C1 segment of cervical spinal cord (tissue), 14 donors: ENCODE measurements at regions not wholly inside any gene's neighbourhood (a gene's known extent, or its start where the extent isn't known, plus 50 kb on each side); places are given as distances from the start of the nearest gene placed in this dataset.
"Not testable (repeated sequence)": the region's sequence is repeated elsewhere in the genome, so short reads cannot be mapped to it uniquely, and the experiment has no call there.

Experiments used
- DNase-seq, 14 donors: peaks; one replicate each; lab custom pipeline; 2025; lab: John Stamatoyannopoulos, UW

DNA sequence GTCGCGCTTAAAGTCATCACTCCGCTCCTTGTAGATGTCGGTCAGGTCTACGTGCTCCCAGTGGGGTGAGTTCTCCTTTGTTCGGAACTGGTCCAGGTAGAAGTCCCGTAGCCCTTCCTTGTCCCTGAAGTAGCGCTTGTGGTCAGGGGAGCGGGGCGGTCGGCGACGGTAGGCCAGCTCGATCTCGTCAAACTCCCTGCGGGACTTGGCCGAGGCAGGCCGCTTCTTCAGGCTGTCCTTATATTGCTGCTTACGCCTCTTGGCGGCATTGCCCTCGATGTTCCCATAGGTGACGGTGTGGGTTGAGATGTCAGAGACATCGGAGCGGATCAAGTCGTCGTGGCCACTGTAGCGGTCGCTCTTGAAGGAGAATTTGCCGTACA, 367.2 kb downstream of the EMP1 start:
- DNase-seq, result no peak

DNA sequence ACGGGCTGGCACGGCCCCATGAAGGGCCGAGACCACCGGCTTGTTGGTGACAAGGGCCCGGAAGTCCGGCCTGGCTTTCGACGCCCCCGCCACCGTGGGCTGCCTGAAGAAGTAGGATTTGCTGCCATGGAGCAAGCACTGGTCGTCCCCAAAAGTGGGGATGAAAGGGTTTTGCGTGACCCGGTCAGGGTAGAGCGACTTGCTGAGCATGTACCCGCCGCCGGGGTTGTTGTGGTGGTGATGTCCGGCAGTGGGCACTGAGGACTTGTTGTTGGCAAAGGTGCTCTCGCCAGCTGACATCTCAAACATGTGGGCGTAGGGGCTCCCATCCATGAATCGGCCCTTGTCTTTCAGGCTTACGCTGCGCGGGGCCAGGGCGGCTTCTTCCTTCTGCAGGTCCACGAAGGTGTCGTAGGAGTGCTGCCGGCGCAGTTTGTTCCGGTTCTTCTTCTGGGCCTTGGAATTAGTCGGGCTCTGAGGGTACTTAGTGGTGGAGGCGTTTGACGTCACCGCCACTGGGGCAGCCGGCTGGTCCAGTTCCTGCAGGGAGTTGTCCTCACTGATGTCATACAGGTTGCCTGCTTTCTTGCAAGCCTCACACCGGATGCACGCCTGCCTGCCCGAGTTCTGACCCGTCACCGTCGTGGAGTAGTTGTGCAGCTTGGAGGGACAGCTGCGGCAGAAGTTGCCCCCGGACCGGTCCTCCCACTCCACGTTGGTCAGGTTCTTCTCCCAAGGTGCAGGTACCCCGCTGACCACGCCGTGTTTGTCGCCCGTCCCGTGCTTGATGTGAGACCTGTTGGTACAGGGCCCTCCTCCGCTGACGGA, 366.6 kb downstream of the EMP1 start:
- no peak for DNase-seq

DNA sequence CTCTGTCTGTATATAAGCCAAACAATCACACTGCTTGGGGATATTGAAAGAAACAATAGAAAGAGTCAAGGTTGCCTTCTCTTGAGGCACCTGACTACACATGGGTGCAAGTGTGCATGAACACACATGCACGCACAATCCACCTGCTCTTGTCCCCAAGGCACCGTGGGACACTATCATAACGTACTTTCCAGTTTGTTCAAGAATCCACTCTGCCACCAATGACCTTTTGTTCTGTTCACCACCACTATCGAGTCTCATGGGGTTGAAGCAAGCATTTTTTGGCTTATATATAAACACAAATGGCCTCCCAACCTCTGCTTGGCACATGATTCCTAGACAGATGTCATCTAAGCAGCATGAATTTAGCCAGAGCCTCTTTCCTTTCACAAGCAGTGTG, 365.4 kb downstream of the EMP1 start:
- no peak for DNase-seq

DNA sequence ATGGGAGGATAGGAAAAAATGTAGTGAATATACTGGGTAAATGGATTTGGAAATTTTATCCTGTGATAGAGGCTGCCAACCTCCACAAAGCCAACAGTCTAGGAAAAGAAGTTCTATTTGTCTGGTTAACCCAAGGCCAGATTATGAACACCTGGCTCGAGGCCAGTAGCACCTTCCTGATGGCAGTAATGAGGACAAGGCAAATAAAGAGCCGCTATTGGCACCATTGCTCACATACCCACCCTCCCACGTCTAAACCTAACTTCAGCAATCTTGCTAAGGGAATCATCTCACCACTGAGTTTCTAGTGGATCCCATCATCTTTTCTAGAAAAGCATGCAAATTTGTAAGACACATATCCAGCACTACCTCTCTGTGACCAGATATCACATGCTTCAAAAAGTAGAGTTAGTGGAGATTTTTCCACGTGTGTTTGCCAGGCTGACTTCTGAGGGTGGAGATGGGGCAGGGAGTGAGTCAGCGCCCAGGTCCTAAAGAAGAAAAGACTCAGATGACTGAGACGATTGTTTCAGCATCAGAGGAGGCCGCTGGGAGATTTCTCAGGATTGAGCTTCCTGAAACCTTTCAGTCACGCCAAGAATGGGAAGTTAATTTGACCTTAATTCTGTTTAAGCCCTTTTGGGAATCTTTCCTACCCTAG, 362.9 kb downstream of the EMP1 start:
- no peak for DNase-seq

DNA sequence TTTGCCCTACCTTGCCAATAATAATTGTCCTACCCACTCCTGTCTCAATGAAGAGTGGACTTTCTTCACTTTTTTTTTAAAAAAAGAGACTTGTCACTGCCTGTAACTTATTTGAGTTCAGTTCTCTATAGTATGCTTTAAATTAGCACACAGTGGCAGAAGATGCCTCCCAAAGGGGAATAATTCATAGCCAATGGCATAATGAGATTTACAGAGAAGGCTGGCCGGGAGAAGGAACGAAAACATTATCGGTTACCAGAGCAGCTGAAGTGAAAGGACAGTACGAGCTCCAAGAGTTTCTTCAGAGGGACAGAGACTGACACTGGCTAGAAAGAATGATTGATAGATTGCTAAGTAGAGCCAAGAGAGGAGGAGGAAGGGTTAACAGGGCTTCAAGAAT, 356.3 kb downstream of the EMP1 start:
- DNase-seq, result no peak

DNA sequence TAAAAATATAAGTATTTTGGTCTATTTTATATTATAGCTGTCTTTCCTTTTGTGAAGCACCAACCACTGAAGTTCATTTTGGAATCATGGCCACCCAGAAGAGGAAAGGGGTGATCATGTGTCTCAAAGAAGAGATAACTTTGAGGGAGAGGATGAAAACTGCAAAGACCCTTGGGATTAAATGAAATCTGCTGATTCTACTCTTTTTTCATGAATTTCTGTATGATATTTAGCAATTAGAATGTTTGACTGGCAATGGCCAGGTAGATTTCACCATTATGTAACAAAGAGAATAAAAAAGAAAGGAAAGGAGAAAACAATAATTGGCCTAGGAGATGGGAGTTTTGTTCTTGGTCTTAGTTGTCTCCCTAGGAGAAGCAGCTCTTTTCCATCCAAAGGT, 350.8 kb downstream of the EMP1 start:
- DNase-seq, result no peak

DNA sequence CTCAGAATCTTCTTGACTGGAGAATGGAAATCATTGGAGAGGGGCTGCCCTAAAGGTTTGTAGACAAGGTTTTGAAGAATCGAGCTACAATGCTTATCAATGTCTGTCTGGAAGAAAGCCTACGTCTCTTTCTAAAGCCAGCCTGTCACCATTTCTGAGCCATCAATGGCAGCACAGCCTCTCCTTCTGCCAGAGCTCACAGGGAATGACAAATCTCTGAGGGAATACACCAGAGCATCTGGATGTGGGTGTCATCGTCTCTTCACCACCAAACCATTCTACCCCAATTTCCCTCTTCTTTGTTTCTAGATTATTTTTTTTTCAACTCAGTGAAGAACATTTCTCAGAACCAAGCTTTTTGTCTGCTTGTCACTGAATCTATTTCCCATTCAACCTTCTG, 349.7 kb downstream of the EMP1 start:
- DNase-seq, result no peak

DNA sequence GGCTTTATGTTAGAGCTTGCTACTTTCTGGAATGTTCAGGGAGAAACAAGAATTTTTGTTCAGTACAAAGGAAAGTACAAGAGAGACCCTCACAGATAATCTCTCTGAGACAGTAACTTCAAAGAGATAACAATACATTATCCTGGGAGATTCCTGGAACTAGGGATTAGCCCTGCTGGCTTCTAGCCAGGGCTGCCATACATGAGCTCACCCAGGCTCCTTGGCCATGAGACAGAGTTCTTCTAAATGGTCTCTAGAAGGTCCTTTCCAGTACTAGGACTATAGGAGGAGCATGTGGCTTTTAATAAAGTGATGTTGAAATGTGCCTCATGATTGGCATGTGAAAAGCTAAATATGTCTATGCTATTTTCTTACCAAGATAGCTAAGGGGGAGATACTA, 342.5 kb downstream of the EMP1 start:
- no peak for DNase-seq

DNA sequence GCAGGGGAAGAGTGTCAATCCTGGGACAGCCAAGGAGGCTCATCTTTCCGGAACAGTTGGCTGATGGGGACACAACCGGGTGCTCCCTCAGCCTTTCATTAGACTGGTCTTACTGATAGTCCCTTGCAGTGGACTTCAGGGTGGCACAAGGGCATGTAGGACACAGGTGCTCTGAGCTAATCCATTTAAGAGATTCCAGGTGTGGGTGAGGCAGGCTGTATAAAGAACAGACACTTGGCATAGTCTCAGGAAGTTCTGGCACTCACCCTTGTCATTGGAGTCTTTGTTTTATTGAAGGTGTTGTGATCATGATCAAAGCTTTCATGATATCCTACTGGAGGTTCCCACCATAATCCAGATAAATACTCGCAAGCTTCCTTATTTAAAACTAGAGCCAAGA, 341.6 kb downstream of the EMP1 start:
- no peak for DNase-seq

DNA sequence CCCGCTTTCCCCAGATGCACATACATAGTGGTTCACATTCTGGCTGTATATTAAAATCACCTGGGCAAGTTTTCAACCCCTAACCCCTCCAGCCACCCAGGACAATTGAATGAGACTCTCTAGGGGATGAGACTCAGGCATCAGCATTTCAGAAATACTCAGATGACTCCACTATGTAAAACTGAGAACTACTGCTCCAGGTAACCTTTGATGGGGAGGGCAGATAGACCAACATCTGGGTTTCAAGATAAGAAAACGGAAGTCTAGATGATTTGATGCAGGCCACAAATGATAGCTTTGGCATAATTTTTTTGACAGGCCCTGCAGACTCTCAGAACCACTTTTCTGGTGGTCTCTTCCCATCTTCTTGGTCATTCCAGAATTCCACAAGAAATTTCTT, 341.1 kb downstream of the EMP1 start:
- no peak for DNase-seq

DNA sequence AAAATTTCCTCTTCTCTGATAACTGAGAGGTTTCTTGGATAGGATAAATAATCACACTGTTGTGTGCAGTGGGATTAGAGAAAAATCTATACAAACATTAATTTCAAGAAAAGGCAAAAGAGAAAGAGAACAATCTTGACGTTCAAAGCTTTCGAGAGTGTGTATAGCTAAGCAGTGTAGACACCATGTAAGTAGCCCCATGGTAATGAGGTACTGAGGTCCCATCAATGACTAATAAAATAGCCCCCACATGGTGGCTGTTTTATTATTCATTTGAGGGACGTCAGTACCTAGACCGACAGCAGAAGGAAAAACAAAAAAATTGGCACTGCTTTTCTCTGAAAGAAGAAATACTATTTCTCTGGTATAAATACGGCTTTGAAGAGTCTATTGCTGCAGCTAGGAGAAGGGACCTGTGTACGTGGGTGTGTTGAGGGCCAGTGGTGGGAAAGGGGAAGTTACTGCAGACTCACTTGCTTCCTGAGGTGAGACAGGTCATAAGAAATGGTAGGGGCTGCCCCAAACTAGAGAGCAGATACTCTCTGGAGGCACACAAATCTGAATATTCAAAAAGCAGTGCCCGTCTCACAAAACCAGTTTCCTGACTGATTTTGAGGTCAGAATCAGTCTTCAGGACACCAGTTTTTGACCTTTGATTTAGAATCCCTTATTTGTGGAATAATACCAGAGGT, 339.8 kb downstream of the EMP1 start:
- no peak for DNase-seq

DNA sequence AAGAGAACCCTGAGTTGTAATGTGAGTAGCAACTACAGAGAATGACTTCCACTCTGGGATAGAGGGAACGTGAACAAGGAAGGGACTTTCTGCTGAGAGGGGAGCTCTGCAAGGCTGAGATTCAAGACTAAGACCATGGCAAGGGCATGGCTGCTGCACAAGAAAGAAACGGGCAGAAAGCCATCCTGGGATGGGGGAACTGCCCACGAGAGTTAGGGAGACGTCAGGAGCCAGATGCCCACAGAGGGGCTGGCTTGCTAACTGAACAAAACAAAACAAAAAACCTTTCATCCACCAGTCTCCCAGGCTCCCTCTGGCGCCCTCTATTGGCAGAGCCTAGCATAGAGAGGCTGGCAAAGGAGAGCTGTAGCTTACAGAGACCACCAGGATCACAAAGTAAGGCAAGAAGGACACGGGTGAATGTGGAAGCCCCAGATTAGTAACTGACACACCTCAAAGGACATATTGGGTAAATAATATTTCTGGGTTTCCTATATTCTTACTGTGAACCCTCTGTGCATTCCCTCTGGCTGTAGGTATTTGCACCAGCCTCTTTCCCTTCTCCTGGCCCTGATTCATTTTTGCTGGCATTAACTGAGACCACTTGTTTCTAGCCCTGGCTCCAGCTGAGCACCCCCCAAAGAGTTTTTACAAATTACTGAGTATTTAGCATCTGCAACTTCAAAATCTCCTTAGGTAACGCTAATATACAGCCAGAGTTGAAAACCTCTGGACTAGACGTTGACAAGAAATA, 338.3 kb downstream of the EMP1 start:
- DNase-seq, result peak in 12 of 14 donors; percentile 9 to 81 (median 62)

DNA sequence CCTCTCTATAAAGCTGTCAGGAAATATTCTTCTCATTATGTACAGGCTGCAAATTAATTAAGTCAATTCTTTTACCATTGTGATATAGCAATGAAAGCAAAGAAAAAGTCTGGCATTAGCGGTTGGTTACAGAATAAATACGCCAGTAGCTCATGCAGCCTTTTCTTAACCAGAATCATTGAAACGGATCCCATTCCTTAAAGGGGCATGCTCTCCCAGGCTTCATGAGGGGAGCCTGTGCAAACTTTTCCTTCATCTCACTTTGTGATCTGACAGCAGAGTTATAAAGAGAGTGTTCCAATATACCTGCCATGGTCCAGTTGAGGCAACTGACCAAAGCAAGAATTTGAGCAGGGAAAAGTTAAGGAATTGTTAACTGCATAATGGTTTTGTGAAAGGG, 337.7 kb downstream of the EMP1 start:
- DNase-seq, result no peak

DNA sequence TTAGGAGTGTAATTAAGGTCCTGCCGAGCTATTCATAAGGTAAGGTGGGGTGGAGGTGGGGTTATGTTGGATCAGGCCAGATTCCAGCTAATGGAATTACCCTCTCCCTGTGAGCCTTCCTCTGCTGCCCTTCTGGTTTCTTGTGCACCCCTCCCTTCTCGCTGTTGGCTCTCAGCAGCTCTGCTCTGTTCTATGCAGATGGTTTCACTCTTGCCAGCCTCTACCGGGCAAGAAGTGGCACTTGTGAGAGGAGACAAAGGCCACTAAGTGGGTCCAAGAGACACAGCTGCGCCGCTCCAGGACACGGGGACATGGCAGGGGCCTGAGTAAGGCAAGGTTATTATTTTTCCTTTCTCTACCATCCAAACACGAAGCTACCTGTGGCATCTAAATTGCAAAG, 334.4 kb downstream of the EMP1 start:
- DNase-seq, result peak in 2 of 14 donors; percentile 7 to 41

DNA sequence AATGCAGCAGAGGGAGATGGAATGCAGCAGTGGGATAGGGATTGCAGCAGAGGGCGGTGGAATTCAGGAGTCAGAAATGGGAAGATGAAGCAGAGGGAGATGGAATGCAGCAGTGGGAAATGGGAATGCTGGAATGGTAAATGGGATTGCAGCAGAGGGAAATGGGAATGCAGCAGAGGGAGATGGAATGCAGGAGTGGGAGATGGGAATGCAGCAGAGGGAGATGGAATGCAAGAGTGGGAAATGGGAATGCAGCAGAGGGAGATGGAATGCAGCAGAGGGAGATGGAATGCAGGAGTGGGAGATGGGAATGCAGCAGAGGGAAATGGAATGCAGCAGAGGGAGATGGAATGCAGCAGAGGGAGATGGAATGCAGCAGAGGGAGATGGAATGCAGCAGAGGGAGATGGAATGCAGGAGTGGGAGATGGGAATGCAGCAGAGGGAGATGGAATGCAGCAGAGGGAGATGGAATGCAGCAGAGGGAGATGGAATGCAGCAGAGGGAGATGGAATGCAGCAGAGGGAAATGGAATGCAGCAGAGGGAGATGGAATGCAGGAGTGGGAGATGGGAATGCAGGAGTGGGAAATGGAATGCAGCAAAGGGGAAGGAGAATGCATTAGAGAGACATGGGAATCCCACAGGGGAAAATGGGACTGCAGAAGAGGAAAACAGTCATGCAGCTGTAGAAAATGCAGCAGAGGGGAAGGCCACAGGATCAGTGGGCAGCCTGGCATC, 329.8 kb downstream of the EMP1 start:
- DNase-seq, result not testable (repeated sequence)

DNA sequence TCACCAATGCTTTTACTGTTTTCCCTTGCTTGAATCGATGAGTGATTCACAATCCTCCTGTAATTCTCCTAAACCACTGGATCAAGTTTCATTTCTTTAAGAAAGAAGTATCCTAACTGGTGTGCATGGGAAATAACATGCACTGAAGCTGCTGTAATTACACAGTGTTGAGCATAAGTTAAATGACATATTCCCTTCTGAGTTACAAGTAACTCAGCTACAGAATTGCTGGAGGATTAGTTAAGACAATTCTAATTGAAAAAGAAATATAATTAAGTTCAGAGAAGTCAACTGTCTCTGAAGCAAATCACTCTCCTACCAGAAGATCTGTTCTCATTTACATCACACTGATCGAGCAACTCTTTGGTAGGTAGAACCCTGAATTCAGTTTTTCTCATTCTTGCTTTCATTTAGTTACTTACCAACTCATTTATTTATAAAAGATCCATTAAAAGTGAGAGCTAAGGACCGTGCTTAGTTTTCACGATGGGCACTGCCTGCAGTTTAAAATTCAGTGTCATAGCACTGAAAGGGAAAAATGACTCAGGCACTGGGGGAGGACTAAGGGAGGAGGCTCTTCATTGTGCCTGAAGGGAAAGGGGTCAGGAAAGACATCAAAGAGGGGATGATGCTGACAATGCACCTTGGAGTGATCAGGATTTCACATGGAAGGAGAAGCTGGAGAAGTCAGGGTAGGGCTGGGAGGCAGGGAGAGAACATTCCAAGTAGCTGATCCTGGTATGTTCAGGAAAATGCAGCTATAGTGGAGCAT, 327.2 kb downstream of the EMP1 start:
- DNase-seq, result no peak

DNA sequence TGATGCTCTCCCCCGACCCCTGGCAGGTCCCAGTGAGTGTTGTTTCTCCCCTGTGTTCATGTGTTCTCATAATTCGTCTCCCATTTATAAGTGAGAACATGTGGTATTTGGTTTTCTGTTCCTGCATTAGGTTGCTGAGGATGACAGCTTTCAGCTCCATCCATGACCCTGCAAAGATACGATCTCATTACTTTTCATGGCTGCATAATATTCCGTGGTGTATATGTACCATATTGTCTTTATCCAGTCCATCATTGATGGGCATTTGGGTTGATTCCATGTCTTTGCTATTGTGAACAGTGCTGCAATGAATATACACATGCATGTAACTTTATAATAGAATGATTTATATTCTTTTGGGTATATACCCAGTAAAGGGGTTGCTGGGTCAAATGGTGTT, 321.5 kb downstream of the EMP1 start:
- DNase-seq, result not testable (repeated sequence)

DNA sequence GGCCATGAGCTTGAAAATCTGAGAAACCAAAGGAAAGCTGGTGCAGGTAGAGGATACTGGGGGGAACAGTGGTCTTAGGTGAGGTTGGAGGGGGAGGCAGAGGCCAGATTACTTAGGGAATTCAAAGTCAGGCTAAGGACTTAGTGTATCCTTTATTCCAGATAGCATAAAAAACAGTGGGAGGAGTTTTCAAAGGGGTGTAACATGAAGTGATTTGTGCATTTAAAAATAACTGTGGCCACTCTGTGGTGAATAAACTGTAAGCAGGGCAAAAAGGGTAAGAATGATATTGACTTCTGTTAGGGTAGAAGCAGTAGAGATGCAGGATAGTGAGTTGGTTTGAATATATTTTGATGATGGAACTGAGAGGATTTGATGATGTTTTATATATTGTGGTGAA, 313.2 kb downstream of the EMP1 start:
- DNase-seq, result no peak

DNA sequence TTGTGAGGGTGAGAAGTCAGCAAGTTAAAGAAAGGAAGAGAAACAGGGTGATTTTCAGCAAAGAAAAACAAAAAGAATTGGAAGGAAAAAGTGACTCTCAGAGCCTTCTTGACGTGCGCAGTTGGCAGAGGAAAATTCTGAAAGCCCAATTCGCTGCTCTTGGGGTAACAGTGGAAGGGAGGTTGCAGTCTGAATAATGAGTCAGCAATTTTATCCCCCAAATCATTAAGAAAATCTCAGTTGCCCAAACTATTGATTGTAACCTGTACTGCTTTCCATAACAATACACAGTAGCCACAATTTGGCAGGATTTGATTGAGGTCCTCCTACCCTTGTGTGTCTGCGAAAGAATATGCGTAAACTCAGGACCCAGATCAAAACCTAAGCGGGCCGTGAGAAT, 309.1 kb downstream of the EMP1 start:
- DNase-seq, result no peak

DNA sequence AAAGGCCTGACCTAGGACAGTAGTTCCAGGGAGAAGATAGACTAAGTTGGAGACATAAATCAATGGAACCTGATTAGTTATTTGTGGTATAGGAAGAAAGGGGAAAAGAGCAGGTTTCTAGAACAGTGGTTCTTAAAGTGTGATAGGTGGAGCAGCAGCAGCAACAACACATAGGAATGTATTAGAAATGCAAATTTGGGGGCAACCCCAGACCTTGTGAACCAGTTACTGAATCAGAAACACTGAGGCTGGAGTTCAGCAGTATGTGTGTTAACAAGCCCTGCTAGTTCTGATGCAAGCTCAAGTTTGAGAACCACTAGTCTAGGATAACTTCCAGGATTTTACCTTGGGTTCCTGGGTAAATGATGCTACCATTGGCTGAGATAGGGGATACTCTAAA, 308.7 kb downstream of the EMP1 start:
- no peak for DNase-seq

DNA sequence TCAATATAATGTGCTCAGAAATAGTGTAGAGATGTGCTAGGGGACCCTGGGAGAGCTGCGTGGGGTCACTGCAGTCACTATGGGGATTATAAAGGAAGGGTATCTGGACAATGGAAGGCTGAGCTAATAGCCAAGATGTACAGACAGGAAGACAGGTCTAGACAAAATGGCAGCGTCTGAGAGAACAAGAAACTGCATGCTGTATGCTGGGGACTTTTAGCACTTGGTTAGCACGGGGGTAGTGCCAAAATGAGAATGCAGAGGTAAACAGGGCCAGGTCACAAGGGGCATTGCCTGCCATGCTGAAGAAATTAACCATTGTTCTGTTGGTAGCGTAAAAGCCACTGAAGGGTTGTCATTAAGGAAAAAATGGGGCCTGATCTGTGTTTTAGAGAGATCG, 308.2 kb downstream of the EMP1 start:
- DNase-seq, result no peak
